Cardiac muscle cell (in vitro differentiated cells and primary cell): ENCODE measurements at regions not wholly inside any gene's neighbourhood (a gene's known extent, or its start where the extent isn't known, plus 50 kb on each side); places are given as distances from the start of the nearest gene placed in this dataset.

Experiments used
- DNase-seq, 2 donors: peaks; one replicate each; pipeline versions ENCODE4 v3.0.0 to v3.0.0-alpha.2; 2010 to 2017; ENCODE audit warnings: low read depth in 1 of 2, low spot score in 1 of 2
- H3K27ac ChIP-seq: fragments of 200-600 bp; sonication (generic); 2 replicates; pipeline ENCODE4 v1.5.1; 2016
- H3K27me3 ChIP-seq: fragments of 200-600 bp; sonication (generic); 2 replicates; pipeline ENCODE4 v1.6.0; 2016; ENCODE audit warnings: control low read depth
- H3K36me3 ChIP-seq: fragments of 200-600 bp; sonication (generic); 2 replicates; pipeline ENCODE4 v1.5.1; 2016; ENCODE audit warnings: control low read depth
- H3K4me1 ChIP-seq: fragments of 200-600 bp; sonication (generic); 2 replicates; pipeline ENCODE4 v1.8.1; 2017; ENCODE audit warnings: low read depth, mild to moderate bottlenecking, mixed run types
- H3K4me3 ChIP-seq: fragments of 200-600 bp; sonication (generic); 2 replicates; pipeline ENCODE4 v1.5.1; 2016; ENCODE audit warnings: mild to moderate bottlenecking
- H3K9me3 ChIP-seq: fragments of 200-600 bp; sonication (generic); 2 replicates; pipeline ENCODE4 v1.5.1; 2017; ENCODE audit warnings: low read depth, mild to moderate bottlenecking, control low read depth
- TF ChIP-seq, protein P1 (sequence below): IDR thresholded peaks from 2 replicates; pipeline ENCODE4 v1.5.1; 2012; ENCODE audit warnings: low read depth, mild to moderate bottlenecking, low read length

- H3K36me3 ChIP-seq: no peaks in the 10 kb centered on the region
- no peak overlapping the region for H3K27ac ChIP-seq
- peak in 1 of 2 donors; percentile 5 for DNase-seq
- TF ChIP-seq, protein P1, sequence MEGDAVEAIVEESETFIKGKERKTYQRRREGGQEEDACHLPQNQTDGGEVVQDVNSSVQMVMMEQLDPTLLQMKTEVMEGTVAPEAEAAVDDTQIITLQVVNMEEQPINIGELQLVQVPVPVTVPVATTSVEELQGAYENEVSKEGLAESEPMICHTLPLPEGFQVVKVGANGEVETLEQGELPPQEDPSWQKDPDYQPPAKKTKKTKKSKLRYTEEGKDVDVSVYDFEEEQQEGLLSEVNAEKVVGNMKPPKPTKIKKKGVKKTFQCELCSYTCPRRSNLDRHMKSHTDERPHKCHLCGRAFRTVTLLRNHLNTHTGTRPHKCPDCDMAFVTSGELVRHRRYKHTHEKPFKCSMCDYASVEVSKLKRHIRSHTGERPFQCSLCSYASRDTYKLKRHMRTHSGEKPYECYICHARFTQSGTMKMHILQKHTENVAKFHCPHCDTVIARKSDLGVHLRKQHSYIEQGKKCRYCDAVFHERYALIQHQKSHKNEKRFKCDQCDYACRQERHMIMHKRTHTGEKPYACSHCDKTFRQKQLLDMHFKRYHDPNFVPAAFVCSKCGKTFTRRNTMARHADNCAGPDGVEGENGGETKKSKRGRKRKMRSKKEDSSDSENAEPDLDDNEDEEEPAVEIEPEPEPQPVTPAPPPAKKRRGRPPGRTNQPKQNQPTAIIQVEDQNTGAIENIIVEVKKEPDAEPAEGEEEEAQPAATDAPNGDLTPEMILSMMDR: no peak
- no peaks in the 10 kb centered on the region for H3K27me3 ChIP-seq
- H3K9me3 ChIP-seq: no peaks in the 10 kb centered on the region
- H3K4me1 ChIP-seq: no peaks in the 10 kb centered on the region
- H3K4me3 ChIP-seq: no peak overlapping the region
These were observed 62.3 kb upstream of the COL11A1 start for GRCh38 chr1:103170609-103171008.

DNA sequence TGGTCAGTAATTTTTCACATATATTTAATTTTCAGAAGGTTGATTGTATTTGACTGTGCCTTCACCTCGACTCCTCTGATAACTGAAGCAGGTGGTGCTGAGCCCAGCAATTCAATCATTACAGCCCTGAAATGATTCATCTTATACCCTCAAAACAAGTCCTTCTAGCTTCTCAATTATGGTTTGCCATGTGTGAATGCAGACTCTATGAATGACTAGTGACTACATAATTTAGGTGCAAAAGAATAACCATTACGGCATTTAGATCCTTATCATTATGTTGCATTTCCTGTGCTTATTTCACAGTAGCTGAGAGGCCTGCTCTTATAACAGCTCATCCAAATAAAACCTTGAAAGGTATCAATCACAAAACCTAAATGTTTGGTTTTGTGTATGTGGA, 54.0 kb upstream of the COL11A1 start:
- TF ChIP-seq, protein P1: no peak
- no peak for DNase-seq

DNA sequence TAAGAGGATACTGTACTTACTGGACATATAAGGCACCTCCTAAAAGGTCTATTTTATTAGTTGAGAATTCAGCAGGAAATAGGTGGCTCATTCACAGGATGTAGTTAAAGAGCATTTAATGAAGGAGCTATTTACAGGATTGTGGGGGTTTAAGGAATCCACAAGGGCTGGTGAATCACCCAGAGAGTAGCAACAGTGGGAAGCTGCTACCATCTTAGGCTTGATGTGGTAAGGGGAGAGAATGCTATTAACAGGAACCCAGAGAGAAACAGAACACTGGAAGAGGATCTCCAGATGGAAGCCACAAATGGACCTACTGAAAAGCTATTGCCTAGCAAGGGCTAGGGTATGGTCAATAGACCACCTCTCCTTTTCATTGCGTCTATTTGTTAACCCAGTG, 52.0 kb upstream of the COL11A1 start:
- H3K9me3 ChIP-seq: no peaks in the 10 kb centered on the region
- no peaks in the 10 kb centered on the region for H3K27me3 ChIP-seq
- TF ChIP-seq, protein P1: no peak
- H3K36me3 ChIP-seq: no peaks in the 10 kb centered on the region
- H3K27ac ChIP-seq: no peak overlapping the region
- no peaks in the 10 kb centered on the region for H3K4me1 ChIP-seq
- no peak for DNase-seq
- H3K4me3 ChIP-seq: no peak overlapping the region

More for the DNA sequence above, 54.0 kb upstream of the COL11A1 start:
- H3K4me3 ChIP-seq: no peak overlapping the region
- no peaks in the 10 kb centered on the region for H3K4me1 ChIP-seq
- H3K36me3 ChIP-seq: no peaks in the 10 kb centered on the region
- no peaks in the 10 kb centered on the region for H3K27me3 ChIP-seq
- H3K9me3 ChIP-seq: no peaks in the 10 kb centered on the region
- no peak overlapping the region for H3K27ac ChIP-seq
